Type B pancreatic cell (in vitro differentiated cells): ENCODE measurements at regions not wholly inside any gene's neighbourhood (a gene's known extent, or its start where the extent isn't known, plus 50 kb on each side); places are given as distances from the start of the nearest gene placed in this dataset.

Experiments used
- DNase-seq: peaks from one replicate; pipeline ENCODE4 v3.0.0; 2021; ENCODE audit warnings: mixed read lengths; ENCODE audit not compliant: unreplicated experiment; ENCODE audit errors: extremely low spot score
- H3K27ac Mint-ChIP-seq: 2 replicates; pipeline ENCODE4 v1.8.0; 2021; ENCODE audit warnings: mild to moderate bottlenecking, mixed read lengths
- H3K27me3 Mint-ChIP-seq: 2 replicates; pipeline ENCODE4 v1.8.0; 2021; ENCODE audit warnings: mixed read lengths
- H3K36me3 Mint-ChIP-seq: 2 replicates; pipeline ENCODE4 v1.8.0; 2021; ENCODE audit warnings: mixed read lengths
- H3K4me1 Mint-ChIP-seq: one replicate; pipeline ENCODE4 v1.8.0; 2021; ENCODE audit warnings: mixed read lengths; ENCODE audit not compliant: unreplicated experiment
- H3K4me3 Mint-ChIP-seq: 2 replicates; pipeline ENCODE4 v1.8.0; 2021; ENCODE audit warnings: mild to moderate bottlenecking, mixed read lengths
- H3K9me3 Mint-ChIP-seq: 2 replicates; pipeline ENCODE4 v1.8.0; 2021; ENCODE audit warnings: mixed read lengths
- TF ChIP-seq, protein P1 (sequence below): fragments of 200-600 bp; sonication (generic); conservative IDR thresholded peaks from 2 replicates; pipeline ENCODE4 v1.5.0; 2021; ENCODE audit warnings: antibody characterized with exemption, mild to moderate bottlenecking

- TF ChIP-seq, protein P1, sequence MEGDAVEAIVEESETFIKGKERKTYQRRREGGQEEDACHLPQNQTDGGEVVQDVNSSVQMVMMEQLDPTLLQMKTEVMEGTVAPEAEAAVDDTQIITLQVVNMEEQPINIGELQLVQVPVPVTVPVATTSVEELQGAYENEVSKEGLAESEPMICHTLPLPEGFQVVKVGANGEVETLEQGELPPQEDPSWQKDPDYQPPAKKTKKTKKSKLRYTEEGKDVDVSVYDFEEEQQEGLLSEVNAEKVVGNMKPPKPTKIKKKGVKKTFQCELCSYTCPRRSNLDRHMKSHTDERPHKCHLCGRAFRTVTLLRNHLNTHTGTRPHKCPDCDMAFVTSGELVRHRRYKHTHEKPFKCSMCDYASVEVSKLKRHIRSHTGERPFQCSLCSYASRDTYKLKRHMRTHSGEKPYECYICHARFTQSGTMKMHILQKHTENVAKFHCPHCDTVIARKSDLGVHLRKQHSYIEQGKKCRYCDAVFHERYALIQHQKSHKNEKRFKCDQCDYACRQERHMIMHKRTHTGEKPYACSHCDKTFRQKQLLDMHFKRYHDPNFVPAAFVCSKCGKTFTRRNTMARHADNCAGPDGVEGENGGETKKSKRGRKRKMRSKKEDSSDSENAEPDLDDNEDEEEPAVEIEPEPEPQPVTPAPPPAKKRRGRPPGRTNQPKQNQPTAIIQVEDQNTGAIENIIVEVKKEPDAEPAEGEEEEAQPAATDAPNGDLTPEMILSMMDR, result no peak
- Mint-ChIP-seq H3K27ac (no peak overlapping the region), H3K9me3 (peaks cover 15% of the 10 kb centered on the region), H3K36me3 (no peaks in the 10 kb centered on the region), H3K27me3 (peaks cover 3% of the 10 kb centered on the region), H3K4me1 (peaks cover 5% of the 10 kb centered on the region), H3K4me3 (no peak overlapping the region)
- no peak for DNase-seq
Observed at GRCh38 chr16:50441486-50442157, 72.8 kb upstream of the BRD7 start.

DNA sequence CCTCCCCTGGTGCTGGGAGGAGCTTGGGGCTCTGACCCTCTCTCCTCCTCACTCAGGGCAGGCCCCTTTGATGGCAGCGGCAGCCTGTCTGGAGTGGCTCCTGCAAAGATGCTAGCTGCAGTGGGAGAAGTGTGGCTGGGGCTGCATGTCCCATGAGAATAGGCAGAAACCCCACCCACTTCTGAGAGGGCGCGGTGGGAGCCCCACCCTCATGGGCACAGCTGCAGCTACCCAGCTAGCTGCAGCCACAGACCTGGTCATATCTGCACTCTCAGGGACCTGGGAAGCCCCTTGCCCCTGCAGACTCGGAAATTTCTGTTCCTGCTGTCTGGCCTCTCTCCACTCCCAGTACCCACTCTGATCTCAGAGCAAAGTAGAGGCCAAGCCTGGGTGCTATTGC lies 72.2 kb upstream of the BRD7 start:
- Mint-ChIP-seq H3K27me3 (peaks cover 3% of the 10 kb centered on the region), H3K36me3 (no peaks in the 10 kb centered on the region), H3K4me1 (no peaks in the 10 kb centered on the region), H3K27ac (no peak overlapping the region), H3K4me3 (no peak overlapping the region), H3K9me3 (peaks cover 15% of the 10 kb centered on the region)
- peak; percentile 44 for DNase-seq
- TF ChIP-seq, protein P1, result no peak

DNA sequence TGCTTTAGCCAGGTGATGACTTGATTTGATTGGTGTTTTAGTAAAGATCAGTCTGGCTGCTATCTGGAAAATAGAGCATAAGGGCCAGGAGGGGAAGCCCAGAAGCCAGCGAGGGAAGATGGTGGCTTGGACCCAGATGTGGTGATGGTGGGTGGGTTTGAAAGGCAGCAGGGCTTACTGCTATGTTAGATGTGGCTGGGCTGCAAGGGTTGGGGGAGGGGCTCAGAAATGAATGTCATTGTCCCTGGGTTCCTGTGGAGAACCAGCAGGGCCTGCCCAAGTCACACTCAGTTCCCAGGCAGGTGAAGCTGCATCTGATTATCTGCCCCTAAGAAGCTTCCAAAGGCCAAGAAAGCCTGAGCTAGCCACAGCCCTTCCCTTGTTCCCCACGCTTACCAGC lies 71.7 kb upstream of the BRD7 start:
- no peaks in the 10 kb centered on the region for H3K4me1 Mint-ChIP-seq
- no peak for DNase-seq
- TF ChIP-seq, protein P1, result no peak
- H3K4me3 Mint-ChIP-seq, result no peak overlapping the region
- H3K36me3 Mint-ChIP-seq, result no peaks in the 10 kb centered on the region
- H3K27me3 Mint-ChIP-seq, result peaks cover 3% of the 10 kb centered on the region
- no peak overlapping the region for H3K27ac Mint-ChIP-seq
- H3K9me3 Mint-ChIP-seq, result peaks cover 15% of the 10 kb centered on the region

DNA sequence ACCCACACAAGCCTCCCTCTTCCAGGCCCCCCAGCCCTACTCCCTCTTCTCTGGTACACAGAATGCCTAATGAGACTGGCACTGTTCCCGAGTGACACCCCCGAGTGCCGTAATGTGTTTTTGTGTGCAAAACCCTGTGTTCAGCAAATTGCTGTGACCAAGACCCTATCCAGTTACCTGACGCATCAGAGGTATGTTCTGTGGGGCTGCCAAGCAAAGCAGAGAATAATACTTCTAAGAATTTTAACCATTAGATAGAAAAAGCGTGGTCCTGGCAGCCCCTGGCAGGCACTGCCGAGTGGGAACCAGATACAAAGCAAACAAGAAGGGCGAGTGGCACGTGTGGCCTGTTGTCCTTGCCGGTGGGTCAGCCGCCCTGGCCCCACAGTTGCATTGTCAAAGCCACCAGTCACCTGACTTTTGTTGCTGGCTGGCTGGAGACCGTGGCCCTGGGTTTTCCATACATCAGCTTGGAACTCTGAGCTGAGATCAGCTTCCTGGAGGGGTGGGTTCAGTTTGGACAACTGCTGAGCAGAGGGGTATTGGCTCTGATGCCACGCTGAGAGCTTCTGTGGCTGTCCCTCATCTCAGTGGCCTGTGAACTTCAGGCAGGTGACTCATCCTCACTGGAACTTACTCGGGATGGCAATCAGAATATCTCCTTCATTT lies 69.1 kb upstream of the BRD7 start:
- TF ChIP-seq, protein P1, result no peak
- Mint-ChIP-seq H3K27me3 (peaks cover 15% of the 10 kb centered on the region), H3K4me1 (no peaks in the 10 kb centered on the region), H3K36me3 (no peaks in the 10 kb centered on the region), H3K9me3 (peaks cover 15% of the 10 kb centered on the region), H3K4me3 (no peak overlapping the region), H3K27ac (no peak overlapping the region)
- peak; percentile 52 for DNase-seq

DNA sequence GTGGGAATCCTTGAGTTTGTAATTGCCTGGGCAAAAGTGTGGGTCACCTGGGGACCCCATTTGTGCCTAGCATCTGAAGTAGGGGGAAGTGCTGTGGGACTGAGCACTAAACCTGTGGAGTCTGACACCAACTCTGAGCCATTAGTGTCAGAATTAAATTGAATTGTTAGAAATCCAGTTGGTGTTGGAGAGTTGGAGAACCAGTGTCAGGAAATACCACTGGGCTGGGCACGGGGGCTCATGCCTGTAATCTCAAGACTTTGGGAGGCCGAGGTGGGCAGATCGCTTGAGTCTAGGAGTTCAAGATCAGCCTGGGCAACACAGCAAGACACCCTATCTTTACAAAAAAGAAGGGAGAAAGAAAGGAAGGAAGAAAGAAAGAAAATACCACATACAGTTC lies 67.5 kb upstream of the BRD7 start:
- H3K27me3 Mint-ChIP-seq, result peaks cover 23% of the 10 kb centered on the region
- DNase-seq, result no peak
- H3K36me3 Mint-ChIP-seq, result no peaks in the 10 kb centered on the region
- peaks cover 15% of the 10 kb centered on the region for H3K9me3 Mint-ChIP-seq
- TF ChIP-seq, protein P1, result no peak
- H3K27ac Mint-ChIP-seq, result no peak overlapping the region
- H3K4me3 Mint-ChIP-seq, result no peak overlapping the region
- peaks cover 13% of the 10 kb centered on the region for H3K4me1 Mint-ChIP-seq
